HG03025 (cell line): ENCODE measurements at regions not wholly inside any gene's neighbourhood (a gene's known extent, or its start where the extent isn't known, plus 50 kb on each side); places are given as distances from the start of the nearest gene placed in this dataset.
"Not testable (repeated sequence)": the region's sequence is repeated elsewhere in the genome, so short reads cannot be mapped to it uniquely, and the experiment has no call there.

Experiments used
- ATAC-seq: cut with Tn5 transposase; IDR thresholded peaks from one replicate; pipeline ENCODE4 v1.9.1; 2021; ENCODE audit warnings: mild to moderate bottlenecking, moderate library complexity; ENCODE audit not compliant: unreplicated experiment, low FRiP score

- ATAC-seq = no peak
Measured at GRCh38 chr12:47610686-47611252, 95.1 kb downstream of the RPAP3 start.

GRCh38 chr12:47609806-47610205 is 96.0 kb downstream of the RPAP3 start:
- no peak for ATAC-seq

- not testable (repeated sequence) for ATAC-seq
Measured at GRCh38 chr12:47608671-47609070, 97.2 kb downstream of the RPAP3 start.

GRCh38 chr12:47604221-47604873 is 101.5 kb downstream of the RPAP3 start:
- ATAC-seq = no peak

GRCh38 chr12:47602949-47603558 is 102.8 kb downstream of the RPAP3 start:
- no peak for ATAC-seq

GRCh38 chr12:47602325-47602724 is 103.5 kb downstream of the RPAP3 start:
- no peak for ATAC-seq

- no peak for ATAC-seq
Measured at GRCh38 chr12:47601071-47601470, 104.8 kb downstream of the RPAP3 start.

GRCh38 chr12:47591795-47592194 is 114.0 kb downstream of the RPAP3 start:
- ATAC-seq = no peak

GRCh38 chr12:47591361-47591791 is 114.5 kb downstream of the RPAP3 start:
- ATAC-seq = no peak

GRCh38 chr12:47590771-47591360 is 115.0 kb downstream of the RPAP3 start:
- no peak for ATAC-seq

GRCh38 chr12:47586952-47587669 is 118.7 kb downstream of the RPAP3 start:
- ATAC-seq = no peak

- no peak for ATAC-seq
Measured at GRCh38 chr12:47585507-47585906, 120.3 kb downstream of the RPAP3 start.

GRCh38 chr12:47578836-47579235 is 127.0 kb downstream of the RPAP3 start:
- no peak for ATAC-seq

- ATAC-seq = no peak
Measured at GRCh38 chr12:47577206-47577989, 128.4 kb downstream of the RPAP3 start.

GRCh38 chr12:47576289-47576945 is 129.4 kb downstream of the RPAP3 start:
- ATAC-seq = no peak

GRCh38 chr12:47574252-47575021 is 131.4 kb downstream of the RPAP3 start:
- ATAC-seq = no peak

- ATAC-seq = no peak
Measured at GRCh38 chr12:47573146-47573659, 132.6 kb downstream of the RPAP3 start.

- no peak for ATAC-seq
Measured at GRCh38 chr12:47570151-47570550, 135.7 kb downstream of the RPAP3 start.

- no peak for ATAC-seq
Measured at GRCh38 chr12:47562201-47562600, 143.6 kb downstream of the RPAP3 start.
